ENCODE measurements at regions not wholly inside any gene's neighbourhood (a gene's known extent, or its start where the extent isn't known, plus 50 kb on each side); places are given as distances from the start of the nearest gene placed in this dataset.

- no peak for TF ChIP-seq CTCF (IDR thresholded peaks at IDR 0.05; ENCODE audit: low read depth, low read length, missing control alignments)
- H3K4me3 ChIP-seq (replicated peaks; ENCODE audit: low read depth, low read length): no peak overlapping the region
- no peak for DNase-seq (ENCODE audit: extremely low read depth, low read depth)
Measured at GRCh38 chr2:15733867-15734673, 142.4 kb downstream of the DDX1 start.

GRCh38 chr2:15734674-15735483 is 143.2 kb downstream of the DDX1 start:
- TF ChIP-seq CTCF (IDR thresholded peaks at IDR 0.05; ENCODE audit: low read depth, low read length, missing control alignments): no peak
- no peak for DNase-seq (ENCODE audit: extremely low read depth, low read depth)
- no peak overlapping the region for H3K4me3 ChIP-seq (replicated peaks; ENCODE audit: low read depth, low read length)

DNA sequence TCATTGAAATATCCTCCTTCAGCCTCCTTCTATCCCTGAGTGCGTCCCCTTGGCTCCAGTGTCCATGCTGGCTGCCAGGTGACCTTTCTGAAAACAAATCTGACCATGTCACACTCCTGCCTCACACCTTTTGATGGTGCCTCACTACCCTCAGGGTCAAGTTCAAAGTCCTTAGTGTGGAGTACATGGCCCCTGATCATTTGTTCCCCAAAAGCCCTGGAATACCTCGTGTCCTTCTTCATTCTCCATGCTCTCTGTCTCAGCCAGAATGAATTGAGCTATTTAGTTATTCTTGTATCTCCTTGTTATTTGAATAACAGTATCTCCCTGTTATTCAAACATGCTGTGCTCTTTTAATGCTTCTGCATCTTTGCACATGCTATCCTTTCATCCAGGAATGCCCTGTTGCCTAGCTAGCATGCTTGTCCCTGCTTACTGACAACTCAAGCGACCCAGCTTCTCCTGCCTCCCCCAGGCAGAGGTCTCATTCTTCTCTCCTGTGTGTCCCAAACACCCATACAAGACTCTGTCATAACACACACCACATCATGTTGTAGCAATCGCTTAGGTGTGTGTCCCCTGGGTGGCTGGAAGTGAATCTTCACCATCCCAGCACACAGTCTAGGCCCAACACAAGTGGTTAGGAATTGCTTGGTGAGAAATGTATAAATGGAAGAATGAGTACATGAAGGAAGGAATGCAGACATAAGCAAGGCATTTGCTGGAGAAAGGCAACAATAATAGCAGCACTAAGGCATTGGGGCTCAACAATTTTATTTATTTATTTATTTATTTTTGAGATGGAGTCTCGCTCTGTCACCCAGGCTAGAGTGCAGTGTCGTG is 144.0 kb downstream of the DDX1 start:
- no peak for DNase-seq (ENCODE audit: extremely low read depth, low read depth)
- TF ChIP-seq CTCF (IDR thresholded peaks at IDR 0.05; ENCODE audit: low read depth, low read length, missing control alignments): no peak
- no peak overlapping the region for H3K4me3 ChIP-seq (replicated peaks; ENCODE audit: low read depth, low read length)

DNA sequence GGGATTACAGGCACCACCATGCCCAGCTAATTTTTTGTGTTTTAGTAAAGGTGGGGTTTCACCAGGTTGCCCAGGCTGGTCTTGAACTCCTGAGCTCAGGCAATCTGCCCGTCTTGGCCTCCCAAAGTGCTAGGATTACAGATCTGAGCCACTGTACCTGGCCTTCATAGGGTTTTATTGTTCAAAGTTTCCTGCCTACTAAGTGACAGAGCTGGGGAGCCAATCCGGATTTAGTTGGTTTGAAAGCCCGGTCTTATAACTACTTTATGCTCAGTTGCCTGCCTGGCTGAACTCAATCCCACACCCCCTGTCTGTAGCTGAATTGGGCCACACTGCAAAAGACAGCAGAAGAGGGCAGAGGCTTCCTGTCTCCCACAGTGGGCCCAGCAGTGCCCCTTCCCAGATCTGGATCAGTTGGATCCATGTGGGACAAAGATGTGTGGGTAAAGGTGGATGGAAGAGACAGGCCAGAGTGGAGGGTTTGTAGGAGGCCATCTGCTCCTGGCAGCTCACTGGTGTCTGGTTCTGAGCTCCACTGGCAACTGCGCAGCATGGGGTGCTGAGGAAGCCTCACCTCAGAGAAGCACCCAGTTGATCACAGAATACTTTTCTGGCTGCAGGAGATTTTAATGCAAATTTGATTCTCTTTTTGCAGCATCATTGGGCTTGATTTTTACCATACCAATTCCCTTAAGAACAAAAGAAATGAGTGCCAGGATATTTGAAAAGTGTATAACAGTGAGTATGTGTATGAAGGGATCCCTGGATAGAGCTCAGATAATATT is 144.9 kb downstream of the DDX1 start:
- no peak for TF ChIP-seq CTCF (IDR thresholded peaks at IDR 0.05; ENCODE audit: low read depth, low read length, missing control alignments)
- no peak for DNase-seq (ENCODE audit: extremely low read depth, low read depth)
- no peak overlapping the region for H3K4me3 ChIP-seq (replicated peaks; ENCODE audit: low read depth, low read length)

DNA sequence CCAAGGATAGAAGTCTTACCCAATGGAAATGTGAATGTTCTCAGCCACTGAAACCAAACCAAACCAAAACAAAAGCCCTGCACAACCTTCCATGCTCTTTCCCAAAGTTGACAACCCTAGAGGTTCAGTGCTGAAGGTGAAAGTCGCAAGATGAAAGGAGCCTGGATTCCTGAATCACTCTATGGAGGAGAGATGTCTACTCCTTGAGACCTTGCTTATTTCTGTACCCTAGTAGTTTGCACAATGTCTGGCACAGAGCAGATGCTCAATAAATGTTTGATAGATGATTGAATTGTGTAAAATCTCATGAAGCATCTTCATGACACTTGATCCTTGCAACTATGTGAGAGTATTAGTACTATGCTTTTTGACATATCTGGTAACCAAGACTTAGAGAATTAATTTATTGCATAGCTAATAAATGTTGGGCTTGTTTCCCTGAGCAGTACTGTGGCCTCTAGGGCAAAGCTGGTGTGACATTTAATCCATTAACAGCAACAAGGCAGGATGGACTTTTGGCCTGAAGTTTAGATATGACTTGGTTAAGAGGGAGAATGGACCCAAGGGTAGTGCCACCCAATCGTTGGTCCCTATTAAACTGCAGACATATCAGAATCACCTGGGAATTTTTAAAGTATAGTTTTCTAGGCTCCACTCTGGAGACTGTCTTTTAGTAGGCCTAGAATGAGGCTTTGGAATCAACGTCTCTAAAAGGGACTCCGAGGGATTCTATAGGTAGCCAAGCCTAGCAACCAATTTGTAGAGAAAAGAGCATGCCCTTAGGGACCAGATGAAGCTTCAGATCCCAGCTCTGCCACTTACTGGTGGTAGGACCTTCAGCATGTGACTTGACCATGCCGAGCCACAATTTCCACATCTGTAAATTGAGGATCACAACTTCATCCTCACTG is 145.9 kb downstream of the DDX1 start:
- H3K4me3 ChIP-seq (replicated peaks; ENCODE audit: low read depth, low read length): no peak overlapping the region
- TF ChIP-seq CTCF (IDR thresholded peaks at IDR 0.05; ENCODE audit: low read depth, low read length, missing control alignments): no peak
- no peak for DNase-seq (ENCODE audit: extremely low read depth, low read depth)

All from HFF-Myc (cell line).